ENCODE measurements at regions not wholly inside any gene's neighbourhood (a gene's known extent, or its start where the extent isn't known, plus 50 kb on each side); places are given as distances from the start of the nearest gene placed in this dataset.
"Not testable (repeated sequence)": the region's sequence is repeated elsewhere in the genome, so short reads cannot be mapped to it uniquely, and the experiment has no call there.

DNA sequence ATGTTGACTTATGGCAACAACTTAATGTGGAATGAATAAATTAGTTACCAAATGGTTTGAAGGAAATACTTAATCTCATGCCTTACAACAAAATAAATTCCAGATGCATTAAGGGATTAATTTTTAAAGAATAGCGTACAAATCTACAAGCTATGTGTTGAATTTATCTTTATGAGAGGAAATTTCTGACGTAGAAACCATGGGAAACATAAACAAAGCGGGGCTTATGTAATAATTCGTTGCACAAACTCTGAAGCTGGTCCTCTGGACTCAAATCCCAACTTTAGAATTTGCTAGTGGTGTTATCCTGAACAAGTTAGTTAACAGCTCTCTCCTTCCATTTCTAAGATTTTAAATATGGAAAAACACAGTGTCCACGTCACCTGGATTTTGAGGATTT, 137.4 kb upstream of the CALCR start:
- 65% methylated on average over 5 of the region's 5 CpGs for WGBS

DNA sequence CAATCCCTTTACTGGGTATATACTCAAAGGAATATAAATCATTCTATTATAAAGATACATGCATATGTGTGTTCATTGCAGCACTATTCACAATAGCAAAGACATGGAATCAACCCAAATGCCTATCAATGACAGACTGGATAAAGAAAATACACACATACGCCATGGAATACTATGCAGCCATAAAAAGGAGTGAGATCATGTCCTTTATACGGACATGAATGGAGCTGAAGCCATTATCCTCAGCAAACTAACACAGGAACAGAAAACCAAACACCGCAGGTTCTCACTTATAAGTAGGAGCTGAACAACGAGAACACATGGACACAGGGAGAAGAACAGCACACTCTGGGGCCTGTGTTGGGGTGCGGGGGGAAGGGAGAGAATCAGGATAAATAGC, 133.7 kb upstream of the CALCR start:
- not testable (repeated sequence) for H3K4me1 ChIP-seq (ENCODE audit: control insufficient read depth in 4 of 4, insufficient read depth in 4 of 4, low read length in 3 of 4); H3K27me3 ChIP-seq (ENCODE audit: control insufficient read depth in 4 of 4, insufficient read depth in 4 of 4, low read length in 3 of 4); H3K36me3 ChIP-seq (ENCODE audit: control insufficient read depth in 4 of 4, insufficient read depth in 3 of 4, low read depth in 1 of 4, low read length in 3 of 4); H3K27ac ChIP-seq (ENCODE audit: low read depth in 1 of 2, low read length in 2 of 2); H3K9ac ChIP-seq (ENCODE audit: low read depth in 1 of 2, low read length in 2 of 2); H3K9me3 ChIP-seq (ENCODE audit: control insufficient read depth in 4 of 4, low read length in 3 of 4); H3K4me3 ChIP-seq (ENCODE audit: low read depth in 1 of 3, low read length in 3 of 3); DNase-seq (ENCODE audit: low spot score)
- 77% methylated on average over 5 of the region's 5 CpGs for WGBS

More for the DNA sequence above, 137.4 kb upstream of the CALCR start:
- Histone ChIP-seq H3K4me1 (ENCODE audit: control insufficient read depth in 4 of 4, insufficient read depth in 4 of 4, low read length in 3 of 4) (no peaks in the 10 kb centered on the region), H3K36me3 (ENCODE audit: control insufficient read depth in 4 of 4, insufficient read depth in 3 of 4, low read depth in 1 of 4, low read length in 3 of 4) (no peaks in the 10 kb centered on the region), H3K27ac (ENCODE audit: low read depth in 1 of 2, low read length in 2 of 2) (no peak overlapping the region), H3K9me3 (ENCODE audit: control insufficient read depth in 4 of 4, low read length in 3 of 4) (no peaks in the 10 kb centered on the region), H3K9ac (ENCODE audit: low read depth in 1 of 2, low read length in 2 of 2) (no peak overlapping the region), H3K4me3 (ENCODE audit: low read depth in 1 of 3, low read length in 3 of 3) (no peak overlapping the region), H3K27me3 (ENCODE audit: control insufficient read depth in 4 of 4, insufficient read depth in 4 of 4, low read length in 3 of 4) (peaks cover 0 to 2% (median 0%) of the 10 kb centered on the region in 4 donors)
- no peak for DNase-seq (ENCODE audit: low spot score)
- TF ChIP-seq, protein P1, sequence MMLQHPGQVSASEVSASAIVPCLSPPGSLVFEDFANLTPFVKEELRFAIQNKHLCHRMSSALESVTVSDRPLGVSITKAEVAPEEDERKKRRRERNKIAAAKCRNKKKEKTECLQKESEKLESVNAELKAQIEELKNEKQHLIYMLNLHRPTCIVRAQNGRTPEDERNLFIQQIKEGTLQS (IDR thresholded peaks at IDR 0.05), result no peak
- TF ChIP-seq, protein P2, sequence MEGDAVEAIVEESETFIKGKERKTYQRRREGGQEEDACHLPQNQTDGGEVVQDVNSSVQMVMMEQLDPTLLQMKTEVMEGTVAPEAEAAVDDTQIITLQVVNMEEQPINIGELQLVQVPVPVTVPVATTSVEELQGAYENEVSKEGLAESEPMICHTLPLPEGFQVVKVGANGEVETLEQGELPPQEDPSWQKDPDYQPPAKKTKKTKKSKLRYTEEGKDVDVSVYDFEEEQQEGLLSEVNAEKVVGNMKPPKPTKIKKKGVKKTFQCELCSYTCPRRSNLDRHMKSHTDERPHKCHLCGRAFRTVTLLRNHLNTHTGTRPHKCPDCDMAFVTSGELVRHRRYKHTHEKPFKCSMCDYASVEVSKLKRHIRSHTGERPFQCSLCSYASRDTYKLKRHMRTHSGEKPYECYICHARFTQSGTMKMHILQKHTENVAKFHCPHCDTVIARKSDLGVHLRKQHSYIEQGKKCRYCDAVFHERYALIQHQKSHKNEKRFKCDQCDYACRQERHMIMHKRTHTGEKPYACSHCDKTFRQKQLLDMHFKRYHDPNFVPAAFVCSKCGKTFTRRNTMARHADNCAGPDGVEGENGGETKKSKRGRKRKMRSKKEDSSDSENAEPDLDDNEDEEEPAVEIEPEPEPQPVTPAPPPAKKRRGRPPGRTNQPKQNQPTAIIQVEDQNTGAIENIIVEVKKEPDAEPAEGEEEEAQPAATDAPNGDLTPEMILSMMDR (IDR thresholded peaks at IDR 0.05; ENCODE audit: low read depth, low read length, missing input control), result no peak
- TF ChIP-seq SP1 (IDR thresholded peaks at IDR 0.05) (no peak), EGR1 (IDR thresholded peaks at IDR 0.05; ENCODE audit: low read depth in 2 of 2) (no peak), RXRA (IDR thresholded peaks at IDR 0.05) (no peak), YY1 (IDR thresholded peaks at IDR 0.05) (no peak), HNF4A (conservative IDR thresholded peaks at IDR 0.05) (no peak), GABPA (IDR thresholded peaks at IDR 0.05 in 1 of 2, conservative IDR thresholded peaks at IDR 0.05 in 1 of 2) (no peak), FOXA2 (IDR thresholded peaks at IDR 0.05) (no peak), RAD21 (IDR thresholded peaks at IDR 0.05) (no peak), TAF1 (conservative IDR thresholded peaks at IDR 0.05) (no peak), JUND (IDR thresholded peaks at IDR 0.05) (no peak), HNF4G (IDR thresholded peaks at IDR 0.05) (no peak), NR2F2 (IDR thresholded peaks at IDR 0.05) (no peak), FOXA1 (IDR thresholded peaks at IDR 0.05) (no peak)
- TF ChIP-seq, protein P3, sequence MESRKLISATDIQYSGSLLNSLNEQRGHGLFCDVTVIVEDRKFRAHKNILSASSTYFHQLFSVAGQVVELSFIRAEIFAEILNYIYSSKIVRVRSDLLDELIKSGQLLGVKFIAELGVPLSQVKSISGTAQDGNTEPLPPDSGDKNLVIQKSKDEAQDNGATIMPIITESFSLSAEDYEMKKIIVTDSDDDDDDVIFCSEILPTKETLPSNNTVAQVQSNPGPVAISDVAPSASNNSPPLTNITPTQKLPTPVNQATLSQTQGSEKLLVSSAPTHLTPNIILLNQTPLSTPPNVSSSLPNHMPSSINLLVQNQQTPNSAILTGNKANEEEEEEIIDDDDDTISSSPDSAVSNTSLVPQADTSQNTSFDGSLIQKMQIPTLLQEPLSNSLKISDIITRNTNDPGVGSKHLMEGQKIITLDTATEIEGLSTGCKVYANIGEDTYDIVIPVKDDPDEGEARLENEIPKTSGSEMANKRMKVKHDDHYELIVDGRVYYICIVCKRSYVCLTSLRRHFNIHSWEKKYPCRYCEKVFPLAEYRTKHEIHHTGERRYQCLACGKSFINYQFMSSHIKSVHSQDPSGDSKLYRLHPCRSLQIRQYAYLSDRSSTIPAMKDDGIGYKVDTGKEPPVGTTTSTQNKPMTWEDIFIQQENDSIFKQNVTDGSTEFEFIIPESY (IDR thresholded peaks at IDR 0.05), result no peak
- TF ChIP-seq, protein P4, sequence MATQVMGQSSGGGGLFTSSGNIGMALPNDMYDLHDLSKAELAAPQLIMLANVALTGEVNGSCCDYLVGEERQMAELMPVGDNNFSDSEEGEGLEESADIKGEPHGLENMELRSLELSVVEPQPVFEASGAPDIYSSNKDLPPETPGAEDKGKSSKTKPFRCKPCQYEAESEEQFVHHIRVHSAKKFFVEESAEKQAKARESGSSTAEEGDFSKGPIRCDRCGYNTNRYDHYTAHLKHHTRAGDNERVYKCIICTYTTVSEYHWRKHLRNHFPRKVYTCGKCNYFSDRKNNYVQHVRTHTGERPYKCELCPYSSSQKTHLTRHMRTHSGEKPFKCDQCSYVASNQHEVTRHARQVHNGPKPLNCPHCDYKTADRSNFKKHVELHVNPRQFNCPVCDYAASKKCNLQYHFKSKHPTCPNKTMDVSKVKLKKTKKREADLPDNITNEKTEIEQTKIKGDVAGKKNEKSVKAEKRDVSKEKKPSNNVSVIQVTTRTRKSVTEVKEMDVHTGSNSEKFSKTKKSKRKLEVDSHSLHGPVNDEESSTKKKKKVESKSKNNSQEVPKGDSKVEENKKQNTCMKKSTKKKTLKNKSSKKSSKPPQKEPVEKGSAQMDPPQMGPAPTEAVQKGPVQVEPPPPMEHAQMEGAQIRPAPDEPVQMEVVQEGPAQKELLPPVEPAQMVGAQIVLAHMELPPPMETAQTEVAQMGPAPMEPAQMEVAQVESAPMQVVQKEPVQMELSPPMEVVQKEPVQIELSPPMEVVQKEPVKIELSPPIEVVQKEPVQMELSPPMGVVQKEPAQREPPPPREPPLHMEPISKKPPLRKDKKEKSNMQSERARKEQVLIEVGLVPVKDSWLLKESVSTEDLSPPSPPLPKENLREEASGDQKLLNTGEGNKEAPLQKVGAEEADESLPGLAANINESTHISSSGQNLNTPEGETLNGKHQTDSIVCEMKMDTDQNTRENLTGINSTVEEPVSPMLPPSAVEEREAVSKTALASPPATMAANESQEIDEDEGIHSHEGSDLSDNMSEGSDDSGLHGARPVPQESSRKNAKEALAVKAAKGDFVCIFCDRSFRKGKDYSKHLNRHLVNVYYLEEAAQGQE (IDR thresholded peaks at IDR 0.05), result no peak
- TF ChIP-seq, protein P5, sequence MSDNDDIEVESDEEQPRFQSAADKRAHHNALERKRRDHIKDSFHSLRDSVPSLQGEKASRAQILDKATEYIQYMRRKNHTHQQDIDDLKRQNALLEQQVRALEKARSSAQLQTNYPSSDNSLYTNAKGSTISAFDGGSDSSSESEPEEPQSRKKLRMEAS (IDR thresholded peaks at IDR 0.05), result no peak

Data from liver (tissue), 8 donors.